DND-41 (cell line): ENCODE measurements at regions not wholly inside any gene's neighbourhood (a gene's known extent, or its start where the extent isn't known, plus 50 kb on each side); places are given as distances from the start of the nearest gene placed in this dataset.

ENCODE experiments used
- EZH2 ChIP-seq: IDR thresholded peaks from 3 replicates; pipeline ENCODE4 v1.6.1; 2012; ENCODE audit warnings: borderline replicate concordance, low read depth, mild to moderate bottlenecking, moderate library complexity, low read length, inconsistent platforms; ENCODE audit not compliant: severe bottlenecking
- TF ChIP-seq, protein P1 (sequence below): IDR thresholded peaks from 2 replicates; pipeline ENCODE4 v1.5.1; 2012; ENCODE audit warnings: borderline replicate concordance, low read length, moderate library complexity, mild to moderate bottlenecking; ENCODE audit not compliant: poor library complexity, severe bottlenecking; ENCODE audit errors: extremely low read depth

DNA sequence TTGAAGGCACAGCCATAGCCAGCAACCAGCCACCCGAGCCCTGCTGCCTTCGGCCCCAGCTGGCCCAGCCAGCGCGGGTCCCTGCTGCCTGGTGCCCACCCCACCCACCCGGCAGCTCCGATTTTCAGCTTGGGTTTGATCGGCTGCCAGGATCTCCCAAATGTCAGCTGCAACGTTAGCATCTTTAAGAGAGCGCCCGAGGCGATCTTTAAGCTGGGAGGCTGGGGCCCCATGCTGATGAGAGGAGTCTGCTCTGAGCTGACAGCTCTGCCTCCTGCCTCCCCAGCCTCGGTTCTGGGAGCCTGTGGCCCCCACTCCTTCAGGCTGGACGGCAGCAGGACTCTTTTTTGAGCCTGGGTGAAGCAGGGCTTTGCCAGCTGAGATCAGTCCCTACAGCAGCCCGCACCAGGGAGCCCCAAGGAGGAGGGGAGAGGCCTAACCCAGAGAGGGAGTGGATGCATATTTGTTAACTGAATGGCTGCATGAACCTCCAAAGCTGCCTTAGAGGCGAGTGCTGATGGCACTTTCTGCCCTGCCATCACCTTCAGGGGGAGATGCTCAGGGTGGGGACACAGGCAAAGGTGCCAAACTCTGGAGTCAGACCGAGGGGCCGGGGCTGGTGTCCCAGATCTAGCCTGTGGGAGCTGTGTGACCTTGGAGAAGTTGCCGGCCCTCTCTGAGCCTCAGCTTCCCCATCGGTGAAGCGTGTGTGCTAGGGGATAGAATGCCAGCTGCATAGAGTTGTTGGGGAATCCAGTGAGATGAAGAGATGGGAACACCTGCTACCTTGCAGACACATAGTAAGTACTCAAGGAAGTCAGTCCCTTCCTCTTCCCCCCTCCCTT is 165.5 kb downstream of the C9orf50 start:
- TF ChIP-seq, protein P1, sequence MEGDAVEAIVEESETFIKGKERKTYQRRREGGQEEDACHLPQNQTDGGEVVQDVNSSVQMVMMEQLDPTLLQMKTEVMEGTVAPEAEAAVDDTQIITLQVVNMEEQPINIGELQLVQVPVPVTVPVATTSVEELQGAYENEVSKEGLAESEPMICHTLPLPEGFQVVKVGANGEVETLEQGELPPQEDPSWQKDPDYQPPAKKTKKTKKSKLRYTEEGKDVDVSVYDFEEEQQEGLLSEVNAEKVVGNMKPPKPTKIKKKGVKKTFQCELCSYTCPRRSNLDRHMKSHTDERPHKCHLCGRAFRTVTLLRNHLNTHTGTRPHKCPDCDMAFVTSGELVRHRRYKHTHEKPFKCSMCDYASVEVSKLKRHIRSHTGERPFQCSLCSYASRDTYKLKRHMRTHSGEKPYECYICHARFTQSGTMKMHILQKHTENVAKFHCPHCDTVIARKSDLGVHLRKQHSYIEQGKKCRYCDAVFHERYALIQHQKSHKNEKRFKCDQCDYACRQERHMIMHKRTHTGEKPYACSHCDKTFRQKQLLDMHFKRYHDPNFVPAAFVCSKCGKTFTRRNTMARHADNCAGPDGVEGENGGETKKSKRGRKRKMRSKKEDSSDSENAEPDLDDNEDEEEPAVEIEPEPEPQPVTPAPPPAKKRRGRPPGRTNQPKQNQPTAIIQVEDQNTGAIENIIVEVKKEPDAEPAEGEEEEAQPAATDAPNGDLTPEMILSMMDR = no peak
- no peak for TF ChIP-seq EZH2
